GM23338 (cell line): ENCODE measurements at regions not wholly inside any gene's neighbourhood (a gene's known extent, or its start where the extent isn't known, plus 50 kb on each side); places are given as distances from the start of the nearest gene placed in this dataset.

Experiments used
- CREB1 ChIP-seq: fragments of 250-450 bp; sonication (Bioruptor Pico); IDR thresholded peaks from 2 replicates; pipeline ENCODE4 v1.5.0; 2020; ENCODE audit warnings: low read depth, mild to moderate bottlenecking, moderate library complexity
- CTCF ChIP-seq, 2 experiments: fragments of 200-600 bp in 1 of 2; sonication (generic) in 1 of 2; conservative IDR thresholded peaks; 2 replicates each; pipeline versions ENCODE4 v1.5.1 to v1.6.1; 2016 to 2017; ENCODE audit warnings: antibody characterized with exemption in 2 of 2, low read depth in 2 of 2, mild to moderate bottlenecking in 2 of 2, moderate library complexity in 1 of 2
- ETS1 ChIP-seq: IDR thresholded peaks from 2 replicates; pipeline ENCODE4 v1.6.1; 2016; ENCODE audit warnings: antibody characterized with exemption
- EZH2 ChIP-seq: fragments of 200-600 bp; sonication (generic); IDR thresholded peaks from one replicate; pipeline ENCODE4 v1.8.0; 2017; ENCODE audit warnings: antibody characterized with exemption, mild to moderate bottlenecking, low read depth; ENCODE audit not compliant: unreplicated experiment
- EZH2phosphoT487 ChIP-seq: fragments of 200-600 bp; sonication (generic); IDR thresholded peaks from one replicate; pipeline ENCODE4 v1.8.1; 2018; ENCODE audit warnings: antibody characterized with exemption; ENCODE audit not compliant: unreplicated experiment
- JUNB ChIP-seq: IDR thresholded peaks from one replicate; pipeline ENCODE4 v1.6.1; 2016; ENCODE audit warnings: antibody characterized with exemption; ENCODE audit not compliant: unreplicated experiment
- NANOG ChIP-seq: IDR thresholded peaks from 2 replicates; pipeline ENCODE4 v1.6.1; 2016; ENCODE audit warnings: antibody characterized with exemption, borderline replicate concordance
- POLR2AphosphoS5 ChIP-seq: IDR thresholded peaks from 2 replicates; pipeline ENCODE4 v1.6.1; 2016; ENCODE audit warnings: antibody characterized with exemption, low read depth
- REST ChIP-seq: IDR thresholded peaks from one replicate; pipeline ENCODE4 v1.6.1; 2018; ENCODE audit warnings: antibody characterized with exemption; ENCODE audit not compliant: unreplicated experiment
- STAT1 ChIP-seq: IDR thresholded peaks from one replicate; pipeline ENCODE4 v1.6.1; 2016; ENCODE audit warnings: antibody characterized with exemption; ENCODE audit not compliant: unreplicated experiment
- ZNF114 ChIP-seq: fragments of 250-450 bp; sonication (Bioruptor Pico); IDR thresholded peaks from 2 replicates; pipeline ENCODE4 v1.5.0; 2020; ENCODE audit warnings: mild to moderate bottlenecking, moderate library complexity
- ZNF331 ChIP-seq: fragments of 250-450 bp; sonication (Bioruptor Pico); IDR thresholded peaks from 2 replicates; pipeline ENCODE4 v1.5.0; 2020; ENCODE audit warnings: low read depth, mild to moderate bottlenecking, moderate library complexity
- ZNF462 ChIP-seq: fragments of 250-450 bp; sonication (Bioruptor Pico); IDR thresholded peaks from 2 replicates; pipeline ENCODE4 v1.5.0; 2020; ENCODE audit warnings: mild to moderate bottlenecking, moderate library complexity

- TF ChIP-seq CTCF (conservative IDR thresholded peaks at IDR 0.05; ENCODE audit: low read depth in 2 of 2) (no peak), REST (no peak), POLR2AphosphoS5 (no peak), CREB1 (CRISPR knock-in tag) (no peak), ZNF331 (no peak), EZH2phosphoT487 (no peak), EZH2 (no peak), ZNF462 (CRISPR knock-in tag) (no peak), JUNB (no peak), STAT1 (no peak), ETS1 (no peak), NANOG (no peak), ZNF114 (CRISPR knock-in tag) (no peak)
These were observed 417.9 kb downstream of the SH3GL2 start for GRCh38 chr9:17996728-17997127.
